ENCODE measurements at regions not wholly inside any gene's neighbourhood (a gene's known extent, or its start where the extent isn't known, plus 50 kb on each side); places are given as distances from the start of the nearest gene placed in this dataset.

DNA sequence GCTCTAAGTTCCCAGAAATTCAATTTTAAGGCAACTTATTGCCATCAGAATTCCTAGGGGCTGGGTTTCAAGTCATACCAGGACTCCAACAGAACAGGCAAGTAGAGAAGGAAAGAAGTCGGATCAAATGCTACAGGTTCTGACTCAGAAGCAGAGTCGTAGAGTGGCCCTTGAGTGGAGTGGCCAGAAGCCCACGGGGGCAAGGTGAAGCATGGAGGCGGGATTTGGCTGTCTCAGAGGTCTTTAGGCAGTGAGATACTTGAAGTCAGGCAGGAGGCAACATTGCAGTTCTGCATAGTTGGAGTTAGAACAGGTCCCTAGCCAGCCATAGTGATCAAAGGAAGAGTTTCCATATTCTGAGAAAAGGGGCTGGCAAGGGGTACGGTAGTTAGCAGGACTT lies 111.6 kb downstream of the NHLRC3 start:
- no peak overlapping the region for H3K4me3 ChIP-seq (ENCODE audit: low read length in 2 of 2)
- no peaks in the 10 kb centered on the region for H3K27me3 ChIP-seq (ENCODE audit: control insufficient read depth in 2 of 2, insufficient read depth in 1 of 2, low read length in 1 of 2)
- H3K27ac ChIP-seq (ENCODE audit: low read depth in 1 of 2, low read length in 1 of 2) = no peak overlapping the region
- no peaks in the 10 kb centered on the region for H3K9me3 ChIP-seq (ENCODE audit: control insufficient read depth in 2 of 2, insufficient read depth in 1 of 2, low read length in 1 of 2)
- H3K4me1 ChIP-seq (ENCODE audit: control insufficient read depth in 2 of 2, insufficient read depth in 2 of 2, low read length in 2 of 2) = no peaks in the 10 kb centered on the region
- DNase-seq (ENCODE audit: low read depth in 6 of 9, low spot score in 9 of 9) = no peak
- WGBS = 91% methylated on average over 5 of the region's 5 CpGs
- H3K36me3 ChIP-seq (ENCODE audit: control insufficient read depth in 2 of 2, insufficient read depth in 2 of 2, low read length in 1 of 2) = no peaks in the 10 kb centered on the region

DNA sequence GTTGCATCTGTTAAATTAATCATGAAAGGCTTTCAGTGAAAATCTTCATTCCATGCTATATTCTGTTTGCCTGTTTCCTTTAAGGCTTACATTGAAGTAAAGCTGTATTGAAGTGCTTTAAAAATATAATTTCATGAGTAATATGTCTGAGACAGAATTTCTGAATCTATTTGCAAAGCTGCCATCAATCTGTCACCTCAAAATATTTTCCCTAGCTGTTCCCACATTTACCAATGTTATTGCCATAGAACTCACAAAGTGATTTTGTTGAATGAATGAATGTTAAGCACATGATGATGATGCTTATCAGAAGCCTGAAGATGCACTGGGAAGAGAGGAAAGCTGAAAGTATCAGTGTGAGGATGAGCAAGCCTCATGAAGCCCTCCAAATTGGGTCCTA lies 115.8 kb downstream of the NHLRC3 start:
- Histone ChIP-seq H3K27me3 (ENCODE audit: control insufficient read depth in 2 of 2, insufficient read depth in 1 of 2, low read length in 1 of 2) (no peaks in the 10 kb centered on the region), H3K4me3 (ENCODE audit: low read length in 2 of 2) (no peak overlapping the region), H3K36me3 (ENCODE audit: control insufficient read depth in 2 of 2, insufficient read depth in 2 of 2, low read length in 1 of 2) (no peaks in the 10 kb centered on the region), H3K4me1 (ENCODE audit: control insufficient read depth in 2 of 2, insufficient read depth in 2 of 2, low read length in 2 of 2) (no peaks in the 10 kb centered on the region), H3K27ac (ENCODE audit: low read depth in 1 of 2, low read length in 1 of 2) (no peak overlapping the region), H3K9me3 (ENCODE audit: control insufficient read depth in 2 of 2, insufficient read depth in 1 of 2, low read length in 1 of 2) (no peaks in the 10 kb centered on the region)
- DNase-seq (ENCODE audit: low read depth in 6 of 9, low spot score in 9 of 9) = no peak

DNA sequence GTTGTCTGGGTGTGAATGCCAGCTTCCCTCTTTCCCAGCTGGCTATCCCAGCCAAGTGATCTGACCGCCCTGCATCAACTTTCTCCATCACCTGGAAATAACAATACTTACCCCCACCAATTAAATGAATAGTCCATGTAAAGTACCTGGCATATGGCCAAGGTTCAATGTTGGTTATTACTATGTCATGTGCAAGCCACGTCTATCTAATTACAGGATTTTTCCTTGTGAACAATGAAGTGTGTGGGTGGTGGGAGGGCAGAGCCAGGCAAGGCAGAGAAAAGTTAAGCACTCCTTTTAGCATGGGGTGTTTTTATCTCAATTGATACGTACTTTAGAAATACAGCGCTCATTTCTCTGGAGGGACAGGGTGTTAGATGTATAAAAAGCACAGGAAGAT lies 121.1 kb downstream of the NHLRC3 start:
- 85% methylated on average over 4 of the region's 4 CpGs for WGBS
- H3K27ac ChIP-seq (ENCODE audit: low read depth in 1 of 2, low read length in 1 of 2) = no peak overlapping the region
- H3K27me3 ChIP-seq (ENCODE audit: control insufficient read depth in 2 of 2, insufficient read depth in 1 of 2, low read length in 1 of 2) = no peaks in the 10 kb centered on the region
- DNase-seq (ENCODE audit: low read depth in 6 of 9, low spot score in 9 of 9) = peak in 1 of 9 donors; percentile 4
- no peaks in the 10 kb centered on the region for H3K9me3 ChIP-seq (ENCODE audit: control insufficient read depth in 2 of 2, insufficient read depth in 1 of 2, low read length in 1 of 2)
- H3K36me3 ChIP-seq (ENCODE audit: control insufficient read depth in 2 of 2, insufficient read depth in 2 of 2, low read length in 1 of 2) = no peaks in the 10 kb centered on the region
- no peaks in the 10 kb centered on the region for H3K4me1 ChIP-seq (ENCODE audit: control insufficient read depth in 2 of 2, insufficient read depth in 2 of 2, low read length in 2 of 2)
- no peak overlapping the region for H3K4me3 ChIP-seq (ENCODE audit: low read length in 2 of 2)

DNA sequence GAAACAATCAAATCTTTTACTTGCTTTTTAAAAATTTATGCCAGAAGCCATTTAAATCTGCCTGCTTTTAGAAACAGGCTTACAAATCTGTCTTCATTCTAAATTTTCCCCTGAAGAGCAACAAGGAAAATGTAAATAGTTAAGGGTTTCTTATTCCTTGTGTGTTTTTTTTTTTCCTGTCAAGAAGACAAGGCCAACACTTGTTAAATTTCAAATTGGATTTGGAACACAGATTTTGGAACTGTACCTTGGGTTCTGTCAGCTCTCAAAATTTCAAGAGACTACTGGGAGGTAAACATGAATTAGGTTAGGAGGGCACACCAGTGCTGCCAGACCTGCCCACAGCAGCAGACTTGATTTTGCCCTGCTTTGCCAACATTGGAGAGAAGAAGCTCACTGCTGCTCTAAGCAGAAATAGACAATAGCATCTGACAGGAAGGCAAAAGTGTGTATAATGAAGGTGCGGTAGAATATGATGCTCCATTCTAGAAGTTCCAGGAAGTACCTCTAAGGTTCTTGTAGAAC lies 121.7 kb downstream of the NHLRC3 start:
- Histone ChIP-seq H3K9me3 (ENCODE audit: control insufficient read depth in 2 of 2, insufficient read depth in 1 of 2, low read length in 1 of 2) (no peaks in the 10 kb centered on the region), H3K36me3 (ENCODE audit: control insufficient read depth in 2 of 2, insufficient read depth in 2 of 2, low read length in 1 of 2) (no peaks in the 10 kb centered on the region), H3K27me3 (ENCODE audit: control insufficient read depth in 2 of 2, insufficient read depth in 1 of 2, low read length in 1 of 2) (no peaks in the 10 kb centered on the region), H3K4me1 (ENCODE audit: control insufficient read depth in 2 of 2, insufficient read depth in 2 of 2, low read length in 2 of 2) (no peaks in the 10 kb centered on the region), H3K4me3 (ENCODE audit: low read length in 2 of 2) (no peak overlapping the region), H3K27ac (ENCODE audit: low read depth in 1 of 2, low read length in 1 of 2) (no peak overlapping the region)
- WGBS = 91% methylated on average over 1 of the region's 1 CpG
- DNase-seq (ENCODE audit: low read depth in 6 of 9, low spot score in 9 of 9) = no peak

DNA sequence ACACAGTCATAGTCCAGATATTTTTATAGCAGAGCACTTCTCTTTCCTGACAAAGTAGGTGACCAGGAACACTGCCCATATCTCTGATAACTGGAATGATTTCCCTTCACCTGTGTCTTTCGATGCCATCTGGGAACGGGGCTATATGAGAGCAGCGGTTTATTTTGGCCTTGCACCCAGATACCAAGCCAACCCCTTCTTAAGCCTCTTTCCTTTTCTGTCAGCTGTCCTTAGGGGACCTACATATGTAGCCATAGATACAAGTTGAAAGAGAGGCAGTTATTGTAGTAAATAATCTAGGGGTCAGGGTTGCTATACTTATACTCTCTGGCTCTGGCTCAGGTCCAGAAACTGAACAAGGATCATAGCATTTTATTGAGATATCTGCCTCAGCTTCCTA lies 128.8 kb downstream of the NHLRC3 start:
- Histone ChIP-seq H3K27ac (ENCODE audit: low read depth in 1 of 2, low read length in 1 of 2) (no peak overlapping the region), H3K27me3 (ENCODE audit: control insufficient read depth in 2 of 2, insufficient read depth in 1 of 2, low read length in 1 of 2) (no peaks in the 10 kb centered on the region), H3K9me3 (ENCODE audit: control insufficient read depth in 2 of 2, insufficient read depth in 1 of 2, low read length in 1 of 2) (no peaks in the 10 kb centered on the region), H3K4me3 (ENCODE audit: low read length in 2 of 2) (no peak overlapping the region), H3K4me1 (ENCODE audit: control insufficient read depth in 2 of 2, insufficient read depth in 2 of 2, low read length in 2 of 2) (no peaks in the 10 kb centered on the region), H3K36me3 (ENCODE audit: control insufficient read depth in 2 of 2, insufficient read depth in 2 of 2, low read length in 1 of 2) (no peaks in the 10 kb centered on the region)
- WGBS = 65% methylated on average over 3 of the region's 3 CpGs
- no peak for DNase-seq (ENCODE audit: low read depth in 6 of 9, low spot score in 9 of 9)

DNA sequence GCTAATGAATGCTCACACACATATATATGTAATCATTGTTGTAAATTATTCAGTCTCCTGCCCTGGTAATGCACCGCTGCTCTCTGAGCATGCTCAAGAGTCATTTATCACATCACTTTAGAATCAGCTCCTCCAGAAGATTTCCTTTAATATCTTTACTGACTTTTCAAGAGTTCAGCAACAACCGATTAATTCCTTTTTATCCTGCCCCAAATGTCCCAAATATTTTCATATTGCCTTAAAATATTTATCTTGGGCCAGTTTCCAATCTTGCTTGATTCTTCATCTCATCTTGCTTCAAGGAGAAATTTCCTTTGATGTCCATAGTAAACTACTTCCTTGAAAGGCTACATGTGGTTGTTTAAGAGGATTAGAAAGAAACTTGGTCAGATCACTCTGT lies 132.5 kb downstream of the NHLRC3 start:
- H3K36me3 ChIP-seq (ENCODE audit: control insufficient read depth in 2 of 2, insufficient read depth in 2 of 2, low read length in 1 of 2) = no peaks in the 10 kb centered on the region
- no peaks in the 10 kb centered on the region for H3K4me1 ChIP-seq (ENCODE audit: control insufficient read depth in 2 of 2, insufficient read depth in 2 of 2, low read length in 2 of 2)
- no peaks in the 10 kb centered on the region for H3K27me3 ChIP-seq (ENCODE audit: control insufficient read depth in 2 of 2, insufficient read depth in 1 of 2, low read length in 1 of 2)
- DNase-seq (ENCODE audit: low read depth in 6 of 9, low spot score in 9 of 9) = no peak
- H3K27ac ChIP-seq (ENCODE audit: low read depth in 1 of 2, low read length in 1 of 2) = no peak overlapping the region
- H3K4me3 ChIP-seq (ENCODE audit: low read length in 2 of 2) = no peak overlapping the region
- 92% methylated on average over 2 of the region's 2 CpGs for WGBS
- no peaks in the 10 kb centered on the region for H3K9me3 ChIP-seq (ENCODE audit: control insufficient read depth in 2 of 2, insufficient read depth in 1 of 2, low read length in 1 of 2)

DNA sequence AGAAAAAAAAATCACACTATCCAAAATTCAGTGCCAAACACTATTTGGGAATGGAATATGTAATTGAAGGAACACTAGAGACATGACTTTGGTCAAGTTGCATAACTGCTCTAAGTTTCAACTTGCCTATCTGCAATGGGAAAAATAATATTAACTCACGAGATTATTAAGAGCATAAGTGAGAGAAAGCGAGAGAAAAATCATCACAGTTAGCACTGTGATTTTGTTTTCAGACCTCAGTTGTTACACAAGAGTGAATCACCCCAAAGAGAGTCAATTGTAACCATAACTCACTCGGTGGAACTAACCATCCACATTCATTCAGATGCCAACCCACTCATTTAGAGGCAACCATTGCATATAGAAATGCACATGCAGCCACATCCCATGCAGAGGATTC lies 147.1 kb downstream of the NHLRC3 start:
- Histone ChIP-seq H3K27me3 (ENCODE audit: control insufficient read depth in 2 of 2, insufficient read depth in 1 of 2, low read length in 1 of 2) (no peaks in the 10 kb centered on the region), H3K27ac (ENCODE audit: low read depth in 1 of 2, low read length in 1 of 2) (no peak overlapping the region), H3K36me3 (ENCODE audit: control insufficient read depth in 2 of 2, insufficient read depth in 2 of 2, low read length in 1 of 2) (no peaks in the 10 kb centered on the region), H3K4me3 (ENCODE audit: low read length in 2 of 2) (no peak overlapping the region), H3K4me1 (ENCODE audit: control insufficient read depth in 2 of 2, insufficient read depth in 2 of 2, low read length in 2 of 2) (no peaks in the 10 kb centered on the region), H3K9me3 (ENCODE audit: control insufficient read depth in 2 of 2, insufficient read depth in 1 of 2, low read length in 1 of 2) (no peaks in the 10 kb centered on the region)
- WGBS = 89% methylated on average over 3 of the region's 3 CpGs
- no peak for DNase-seq (ENCODE audit: low read depth in 6 of 9, low spot score in 9 of 9)

DNA sequence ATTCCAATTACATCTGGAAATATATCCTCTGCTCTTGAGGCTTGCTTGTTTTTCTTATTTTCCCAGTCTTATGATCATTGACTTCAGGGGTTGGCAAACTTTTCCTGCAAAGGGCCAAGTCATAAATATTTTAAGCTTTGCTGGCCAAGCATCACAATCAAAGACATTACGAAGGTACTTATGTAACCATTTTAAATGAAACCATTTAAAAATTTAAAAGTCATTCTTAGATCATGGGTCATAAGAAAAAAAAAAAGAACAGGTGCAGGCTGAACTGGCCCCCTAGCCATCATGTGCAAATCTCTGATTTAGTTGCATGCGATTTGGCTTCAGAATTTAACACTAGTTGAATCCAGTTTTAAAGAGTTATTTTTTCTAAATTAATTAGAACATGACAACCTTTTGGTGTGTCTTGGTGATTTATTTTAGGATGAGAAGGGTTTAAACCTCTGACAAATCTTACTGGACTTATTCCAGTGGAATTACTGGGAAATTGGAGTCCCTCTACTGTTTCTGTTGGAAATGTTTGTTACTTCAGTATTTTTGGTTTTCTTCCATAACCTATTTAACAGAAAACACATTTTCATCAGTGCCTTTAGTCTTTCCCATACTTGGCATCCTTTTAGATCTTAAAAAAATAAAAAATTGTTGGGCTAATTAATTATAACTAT lies 148.1 kb downstream of the NHLRC3 start:
- H3K27me3 ChIP-seq (ENCODE audit: control insufficient read depth in 2 of 2, insufficient read depth in 1 of 2, low read length in 1 of 2) = no peaks in the 10 kb centered on the region
- no peaks in the 10 kb centered on the region for H3K36me3 ChIP-seq (ENCODE audit: control insufficient read depth in 2 of 2, insufficient read depth in 2 of 2, low read length in 1 of 2)
- H3K4me3 ChIP-seq (ENCODE audit: low read length in 2 of 2) = no peak overlapping the region
- no peak for DNase-seq (ENCODE audit: low read depth in 6 of 9, low spot score in 9 of 9)
- no peak overlapping the region for H3K27ac ChIP-seq (ENCODE audit: low read depth in 1 of 2, low read length in 1 of 2)
- H3K9me3 ChIP-seq (ENCODE audit: control insufficient read depth in 2 of 2, insufficient read depth in 1 of 2, low read length in 1 of 2) = no peaks in the 10 kb centered on the region
- no peaks in the 10 kb centered on the region for H3K4me1 ChIP-seq (ENCODE audit: control insufficient read depth in 2 of 2, insufficient read depth in 2 of 2, low read length in 2 of 2)
- WGBS = 92% methylated on average over 2 of the region's 2 CpGs

DNA sequence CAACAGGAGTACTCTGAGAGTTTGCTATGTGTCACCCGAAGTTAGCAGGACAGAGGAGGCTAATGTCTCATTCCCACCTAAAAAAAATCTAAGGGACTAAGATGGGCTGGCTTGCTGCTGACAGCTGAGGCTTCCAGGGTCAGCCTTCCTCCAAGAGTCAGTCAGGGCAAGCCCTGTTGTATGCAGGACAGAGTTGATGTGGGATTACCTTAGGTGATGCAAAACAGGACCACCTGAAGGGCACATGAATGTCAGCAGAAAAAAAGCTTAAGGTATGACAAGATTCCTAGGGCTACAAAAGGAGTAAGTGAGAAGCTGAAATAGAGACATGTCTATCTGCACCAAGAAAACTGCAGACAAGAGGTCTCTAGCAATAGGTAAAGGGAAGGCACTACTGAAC lies 151.5 kb downstream of the NHLRC3 start:
- no peaks in the 10 kb centered on the region for H3K9me3 ChIP-seq (ENCODE audit: control insufficient read depth in 2 of 2, insufficient read depth in 1 of 2, low read length in 1 of 2)
- WGBS = 80% methylated on average over 1 of the region's 1 CpG
- no peak for DNase-seq (ENCODE audit: low read depth in 6 of 9, low spot score in 9 of 9)
- H3K4me3 ChIP-seq (ENCODE audit: low read length in 2 of 2) = no peak overlapping the region
- no peaks in the 10 kb centered on the region for H3K27me3 ChIP-seq (ENCODE audit: control insufficient read depth in 2 of 2, insufficient read depth in 1 of 2, low read length in 1 of 2)
- no peaks in the 10 kb centered on the region for H3K4me1 ChIP-seq (ENCODE audit: control insufficient read depth in 2 of 2, insufficient read depth in 2 of 2, low read length in 2 of 2)
- H3K27ac ChIP-seq (ENCODE audit: low read depth in 1 of 2, low read length in 1 of 2) = no peak overlapping the region
- H3K36me3 ChIP-seq (ENCODE audit: control insufficient read depth in 2 of 2, insufficient read depth in 2 of 2, low read length in 1 of 2) = no peaks in the 10 kb centered on the region
